ENCODE measurements at regions not wholly inside any gene's neighbourhood (a gene's known extent, or its start where the extent isn't known, plus 50 kb on each side); places are given as distances from the start of the nearest gene placed in this dataset.

- TF ChIP-seq, protein P1, sequence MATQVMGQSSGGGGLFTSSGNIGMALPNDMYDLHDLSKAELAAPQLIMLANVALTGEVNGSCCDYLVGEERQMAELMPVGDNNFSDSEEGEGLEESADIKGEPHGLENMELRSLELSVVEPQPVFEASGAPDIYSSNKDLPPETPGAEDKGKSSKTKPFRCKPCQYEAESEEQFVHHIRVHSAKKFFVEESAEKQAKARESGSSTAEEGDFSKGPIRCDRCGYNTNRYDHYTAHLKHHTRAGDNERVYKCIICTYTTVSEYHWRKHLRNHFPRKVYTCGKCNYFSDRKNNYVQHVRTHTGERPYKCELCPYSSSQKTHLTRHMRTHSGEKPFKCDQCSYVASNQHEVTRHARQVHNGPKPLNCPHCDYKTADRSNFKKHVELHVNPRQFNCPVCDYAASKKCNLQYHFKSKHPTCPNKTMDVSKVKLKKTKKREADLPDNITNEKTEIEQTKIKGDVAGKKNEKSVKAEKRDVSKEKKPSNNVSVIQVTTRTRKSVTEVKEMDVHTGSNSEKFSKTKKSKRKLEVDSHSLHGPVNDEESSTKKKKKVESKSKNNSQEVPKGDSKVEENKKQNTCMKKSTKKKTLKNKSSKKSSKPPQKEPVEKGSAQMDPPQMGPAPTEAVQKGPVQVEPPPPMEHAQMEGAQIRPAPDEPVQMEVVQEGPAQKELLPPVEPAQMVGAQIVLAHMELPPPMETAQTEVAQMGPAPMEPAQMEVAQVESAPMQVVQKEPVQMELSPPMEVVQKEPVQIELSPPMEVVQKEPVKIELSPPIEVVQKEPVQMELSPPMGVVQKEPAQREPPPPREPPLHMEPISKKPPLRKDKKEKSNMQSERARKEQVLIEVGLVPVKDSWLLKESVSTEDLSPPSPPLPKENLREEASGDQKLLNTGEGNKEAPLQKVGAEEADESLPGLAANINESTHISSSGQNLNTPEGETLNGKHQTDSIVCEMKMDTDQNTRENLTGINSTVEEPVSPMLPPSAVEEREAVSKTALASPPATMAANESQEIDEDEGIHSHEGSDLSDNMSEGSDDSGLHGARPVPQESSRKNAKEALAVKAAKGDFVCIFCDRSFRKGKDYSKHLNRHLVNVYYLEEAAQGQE (IDR thresholded peaks at IDR 0.05): no peak
These were observed 113.1 kb downstream of the SPATA19 start (continued) for GRCh38 chr11:133732109-133732674.

DNA sequence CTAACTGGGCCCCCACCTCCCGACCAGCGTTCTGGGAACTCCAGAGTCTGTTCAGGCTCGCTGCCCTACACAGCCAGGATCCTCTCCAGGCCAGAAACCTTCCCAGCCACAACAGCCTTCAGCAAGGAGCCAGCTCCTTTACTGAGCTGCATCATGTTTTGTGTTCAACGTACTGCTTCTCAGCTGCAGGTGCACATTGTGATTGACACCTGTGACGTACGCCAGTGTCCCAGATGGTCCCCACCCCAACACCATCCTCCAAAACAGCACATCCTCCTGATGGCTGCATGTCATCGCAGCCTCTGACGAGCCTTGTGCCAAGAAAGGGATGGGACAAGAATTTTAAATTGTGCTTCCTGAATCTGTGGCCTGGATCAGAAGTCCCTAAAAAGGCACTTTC lies 117.5 kb downstream of the SPATA19 start:
- POLR2A ChIA-PET: no interaction called here
- H3K4me1 ChIP-seq: no peaks in the 10 kb centered on the region
- no peak for TF ChIP-seq NPAS2 (CRISPR knock-in tag; IDR thresholded peaks at IDR 0.05; ENCODE audit: borderline replicate concordance)
- no peak for TF ChIP-seq CBX8 (IDR thresholded peaks at IDR 0.05)
- no peak for TF ChIP-seq RNF2 (IDR thresholded peaks at IDR 0.05; ENCODE audit: borderline replicate concordance, low read depth)
- TF ChIP-seq GATA3 (IDR thresholded peaks at IDR 0.05; ENCODE audit: borderline replicate concordance): no peak
- no peak for TF ChIP-seq RCOR1 (IDR thresholded peaks at IDR 0.05; ENCODE audit: low read depth, low read length)
- no peak for TF ChIP-seq HDAC2 (IDR thresholded peaks at IDR 0.05)
- WGBS (ENCODE audit: missing lambda C conversion rate): 6% methylated on average over 5 of the region's 8 CpGs
- ATAC-seq (no peak), DNase-seq (ENCODE audit: low read depth in 1 of 2, low spot score in 1 of 2) (no peak), FAIRE-seq (no peak)
- CTCF ChIA-PET: no interaction called here
- H3K27ac ChIP-seq: no peak overlapping the region
- no peak overlapping the region for H3K4me2 ChIP-seq
- H3K9me3 ChIP-seq: no peaks in the 10 kb centered on the region
- no peak overlapping the region for H3K4me3 ChIP-seq

GRCh38 chr11:133726542-133726941 lies 118.8 kb downstream of the SPATA19 start:
- Histone ChIP-seq H3K27ac (no peak overlapping the region), H3K4me3 (no peak overlapping the region), H3K4me1 (no peaks in the 10 kb centered on the region), H3K4me2 (no peak overlapping the region), H3K9me3 (no peaks in the 10 kb centered on the region)
- ChIA-PET POLR2A (no interaction called here), CTCF (no interaction called here)
- 0% methylated on average over 1 of the region's 2 CpGs for WGBS (ENCODE audit: missing lambda C conversion rate)
- FAIRE-seq: no peak
- no peak for DNase-seq (ENCODE audit: low read depth in 1 of 2, low spot score in 1 of 2)
- no peak for ATAC-seq
- TF ChIP-seq CBX8 (IDR thresholded peaks at IDR 0.05) (no peak), NR3C1 (IDR thresholded peaks at IDR 0.05) (no peak), FOXS1 (CRISPR knock-in tag; IDR thresholded peaks at IDR 0.05) (no peak), RCOR1 (IDR thresholded peaks at IDR 0.05; ENCODE audit: low read depth, low read length) (no peak), RFX5 (IDR thresholded peaks at IDR 0.05) (no peak), POLR2AphosphoS2 (conservative IDR thresholded peaks at IDR 0.05; ENCODE audit: low read length) (no peak), MAZ (IDR thresholded peaks at IDR 0.05; ENCODE audit: borderline replicate concordance, low read depth, low read length) (no peak), NPAS2 (CRISPR knock-in tag; IDR thresholded peaks at IDR 0.05; ENCODE audit: borderline replicate concordance) (no peak)

DNA sequence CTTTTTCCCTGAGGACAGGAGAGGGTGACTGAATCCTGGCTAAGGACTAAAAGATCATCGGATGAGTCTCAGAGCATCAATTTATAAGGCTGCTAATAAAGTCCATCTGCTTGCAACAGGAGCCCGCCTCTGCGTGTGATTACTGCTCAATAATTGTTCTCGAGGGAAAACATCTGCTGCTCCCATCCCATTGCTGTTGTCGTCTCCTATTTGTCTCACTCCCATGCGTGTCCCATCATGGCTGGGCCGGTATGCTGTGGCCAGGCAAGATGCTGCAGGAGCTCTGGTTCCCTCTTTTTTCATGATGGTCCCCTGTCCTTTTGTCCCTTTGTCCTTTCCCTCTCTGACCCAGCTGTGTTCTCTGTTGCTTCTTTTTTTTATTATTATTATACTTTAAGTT lies 121.2 kb downstream of the SPATA19 start:
- ChIA-PET CTCF (no interaction called here), POLR2A (no interaction called here)
- DNase-seq (ENCODE audit: low read depth in 1 of 2, low spot score in 1 of 2): no peak
- TF ChIP-seq NPAS2 (CRISPR knock-in tag; IDR thresholded peaks at IDR 0.05; ENCODE audit: borderline replicate concordance): no peak
- no peak for TF ChIP-seq JUN (IDR thresholded peaks at IDR 0.05)
- TF ChIP-seq ESRRA (IDR thresholded peaks at IDR 0.05; ENCODE audit: borderline replicate concordance, low read length): no peak
- no peak for TF ChIP-seq RCOR1 (IDR thresholded peaks at IDR 0.05; ENCODE audit: low read depth, low read length)
- no peak for TF ChIP-seq FOSB (CRISPR knock-in tag; IDR thresholded peaks at IDR 0.05)
- no peak for TF ChIP-seq RAD21 (conservative IDR thresholded peaks at IDR 0.05 in 1 of 2, IDR thresholded peaks at IDR 0.05 in 1 of 2)
- TF ChIP-seq HOXB5 (CRISPR knock-in tag; IDR thresholded peaks at IDR 0.05): no peak
- no peak for TF ChIP-seq NFE2L2 (conservative IDR thresholded peaks at IDR 0.05; ENCODE audit: low read length)
- no peak for TF ChIP-seq ZC3H11A (IDR thresholded peaks at IDR 0.05)
- TF ChIP-seq POLR2A (IDR thresholded peaks at IDR 0.05; ENCODE audit: low read length): no peak
- no peak for TF ChIP-seq JUNB (IDR thresholded peaks at IDR 0.05)
- no peak for TF ChIP-seq FOSL2 (IDR thresholded peaks at IDR 0.05)
- no peak for TF ChIP-seq FOSL2 (CRISPR knock-in tag; IDR thresholded peaks at IDR 0.05)
- TF ChIP-seq ZFP36 (IDR thresholded peaks at IDR 0.05; ENCODE audit: borderline replicate concordance, partially characterized antibody): no peak
- TF ChIP-seq CHD4 (IDR thresholded peaks at IDR 0.05; ENCODE audit: borderline replicate concordance): no peak
- no peak for TF ChIP-seq RNF2 (IDR thresholded peaks at IDR 0.05; ENCODE audit: borderline replicate concordance, low read depth)
- ATAC-seq: no peak
- Histone ChIP-seq H3K4me1 (no peaks in the 10 kb centered on the region), H3K4me3 (no peak overlapping the region), H3K9me3 (no peaks in the 10 kb centered on the region), H3K27ac (no peak overlapping the region), H3K4me2 (no peak overlapping the region)
- 12% methylated on average over 7 of the region's 7 CpGs for WGBS (ENCODE audit: missing lambda C conversion rate)
- no peak for FAIRE-seq

All from A549 (cell line).